ENCODE measurements at regions not wholly inside any gene's neighbourhood (a gene's known extent, or its start where the extent isn't known, plus 50 kb on each side); places are given as distances from the start of the nearest gene placed in this dataset.

DNA sequence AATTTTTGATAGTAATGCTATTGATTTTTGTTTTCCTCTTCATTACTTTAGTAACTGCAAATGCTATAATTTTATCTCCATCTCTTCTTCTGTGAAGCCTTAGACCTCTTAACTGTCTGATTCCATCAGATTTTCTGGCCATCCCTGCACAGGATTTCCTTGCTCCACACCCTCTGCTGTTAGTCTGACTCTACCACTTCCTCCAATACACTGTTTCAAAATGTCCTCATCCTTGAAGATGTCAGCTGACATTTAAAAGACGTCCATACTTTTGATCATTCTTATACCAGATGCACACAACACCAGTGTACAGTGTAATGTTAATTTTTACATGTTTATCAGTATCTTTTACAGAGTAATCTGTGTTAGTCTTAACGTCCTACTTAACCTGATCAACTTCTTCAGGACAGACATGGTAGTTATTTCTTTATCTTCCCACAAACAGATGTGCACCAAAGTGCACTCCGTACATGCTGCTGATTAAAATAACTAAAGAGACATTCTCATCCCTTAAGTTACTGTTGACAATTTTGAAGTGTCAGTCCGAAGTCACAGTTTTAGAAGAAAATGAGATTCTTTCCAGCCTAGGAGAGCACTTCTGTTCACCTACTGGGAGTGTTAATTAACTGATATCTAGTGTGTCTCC, 102.4 kb upstream of the RASGRP1 start:
- intact Hi-C loops (cut with DNase I): loop anchor here in 1 of 10 donors (10.0 kb wide), 1 partner anchor 172 kb away; no protein-coding TSS in a partner anchor
- WGBS, 2 donors: 16 to 20% methylated on average over 4 of the region's 4 CpGs
- Histone ChIP-seq H3K9me3 (no peaks in the 10 kb centered on the region), H3K4me3 (no peak overlapping the region), H3K27ac (no peak overlapping the region), H3K27me3 (peaks cover 0 to 9% (median 0%) of the 10 kb centered on the region in 7 donors), H3K36me3 (peaks cover 0 to 3% (median 0%) of the 10 kb centered on the region in 9 donors), H3K4me1 (peaks cover 0 to 13% (median 0%) of the 10 kb centered on the region in 9 donors)
- ATAC-seq: peak in 2 of 8 donors; percentile 57 to 64
- no peak for DNase-seq
- no peak for TF ChIP-seq CTCF (IDR thresholded peaks at IDR 0.05)

DNA sequence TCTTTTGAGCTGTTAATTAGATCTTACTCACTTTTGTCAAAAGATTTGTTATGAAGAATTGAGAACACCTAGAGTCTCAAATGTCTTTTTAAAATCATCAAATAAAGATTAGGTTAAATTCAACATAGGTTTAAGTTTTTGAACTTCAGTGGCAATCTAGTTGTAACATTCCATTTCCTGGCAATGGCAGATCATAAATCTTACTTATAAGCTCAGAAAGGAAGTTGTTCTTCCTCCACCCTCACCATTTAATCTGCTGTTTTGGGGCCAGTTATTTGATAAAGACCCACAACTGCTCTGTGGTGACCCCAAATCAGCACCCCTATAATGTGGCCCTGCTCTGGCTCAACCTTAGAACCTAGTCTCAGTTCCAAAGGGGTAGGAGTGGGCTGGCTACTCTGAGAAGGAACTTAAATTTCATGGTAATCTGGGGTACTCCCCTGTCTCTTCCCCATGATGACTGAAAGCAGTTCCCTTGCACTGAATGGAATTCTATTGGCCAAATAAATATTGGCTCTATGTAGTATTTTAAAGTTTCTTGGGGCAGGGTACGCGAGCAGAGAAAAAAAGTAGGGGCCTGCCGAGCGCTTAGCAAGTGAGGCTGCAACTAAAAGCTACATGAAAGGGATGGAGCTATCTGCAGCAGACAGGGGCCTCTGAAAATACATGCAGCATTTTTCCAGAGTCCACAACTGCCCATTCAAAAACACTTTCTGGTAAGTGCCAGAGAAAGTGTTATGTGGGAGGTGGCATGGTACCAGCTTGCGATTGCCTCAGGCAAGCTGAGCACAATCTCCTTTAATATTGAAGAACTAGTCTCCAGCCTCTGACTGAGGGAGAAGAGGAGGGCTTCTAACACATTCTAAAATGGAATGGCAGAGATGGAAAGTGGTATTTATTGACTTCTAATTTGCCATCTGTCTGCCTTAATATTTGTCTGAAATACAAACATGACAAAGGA, 103.6 kb upstream of the RASGRP1 start:
- Histone ChIP-seq H3K36me3 (peaks cover 0 to 3% (median 0%) of the 10 kb centered on the region in 9 donors), H3K9me3 (no peaks in the 10 kb centered on the region), H3K4me1 (peaks cover 0 to 16% (median 0%) of the 10 kb centered on the region in 9 donors), H3K4me3 (no peak overlapping the region), H3K27ac (no peak overlapping the region), H3K27me3 (peaks cover 0 to 9% (median 0%) of the 10 kb centered on the region in 7 donors)
- TF ChIP-seq CTCF (IDR thresholded peaks at IDR 0.05): no peak
- intact Hi-C loops (cut with DNase I): loop anchor here in 1 of 10 donors (10.0 kb wide), 1 partner anchor 173 kb away; no protein-coding TSS in a partner anchor
- 86 to 93% methylated on average over 5 of the region's 5 CpGs for WGBS, 2 donors
- DNase-seq (no peak), ATAC-seq (no peak)

GRCh38 chr15:38668898-38669391, 104.3 kb upstream of the RASGRP1 start:
- no peak for TF ChIP-seq CTCF (IDR thresholded peaks at IDR 0.05)
- H3K9me3 ChIP-seq: no peaks in the 10 kb centered on the region
- H3K4me3 ChIP-seq: no peak overlapping the region
- DNase-seq (no peak), ATAC-seq (no peak)
- H3K4me1 ChIP-seq: peaks cover 0 to 22% (median 0%) of the 10 kb centered on the region in 9 donors
- intact Hi-C loops (cut with DNase I): loop anchor here in 1 of 10 donors (10.0 kb wide), 1 partner anchor 174 kb away; no protein-coding TSS in a partner anchor
- WGBS, 2 donors: 50 to 57% methylated on average over 8 of the region's 8 CpGs
- H3K27me3 ChIP-seq: peaks cover 0 to 9% (median 0%) of the 10 kb centered on the region in 7 donors
- H3K36me3 ChIP-seq: peaks cover 0 to 3% (median 0%) of the 10 kb centered on the region in 9 donors
- no peak overlapping the region for H3K27ac ChIP-seq

All from heart right ventricle (tissue), 16 donors.